Naive thymus-derived CD4-positive, alpha-beta T cell (primary cell): ENCODE measurements at regions not wholly inside any gene's neighbourhood (a gene's known extent, or its start where the extent isn't known, plus 50 kb on each side); places are given as distances from the start of the nearest gene placed in this dataset.

Experiments
- ATAC-seq: fragments of 150-1000 bp; cut with Tn5 transposase; 2 replicates; pipeline ENCODE4 v1.10.0; 2021; ENCODE audit warnings: mild to moderate bottlenecking, moderate library complexity
- CTCF ChIA-PET: fragments of 350-600 bp; sonication (Branson Sonifier 250); formaldehyde crosslinking; loops from one replicate; lab custom pipeline; 2021; ENCODE audit warnings: antibody characterized with exemption; lab: Charles Lee
- POLR2A ChIA-PET: fragments of 350-600 bp; sonication (Branson Sonifier 250); formaldehyde crosslinking; loops from one replicate; lab custom pipeline; 2021; ENCODE audit warnings: antibody characterized with exemption, inconsistent platforms; lab: Charles Lee
- DNase-seq, 9 donors: peaks; one replicate each; pipeline versions ENCODE4 v3.0.0 to v3.0.0-alpha.2; 2020 to 2022; ENCODE audit warnings: mixed read lengths in 1 of 9
- H3K27ac ChIP-seq: one replicate; pipeline ENCODE4 v1.7.0; 2013; ENCODE audit warnings: mild to moderate bottlenecking, low read depth, low read length, moderate library complexity
- H3K27me3 ChIP-seq, 2 donors: one replicate each; pipeline ENCODE4 v1.7.0; 2013; ENCODE audit warnings: low read length in 2 of 2, mild to moderate bottlenecking in 2 of 2, moderate library complexity in 2 of 2; ENCODE audit not compliant: control insufficient read depth in 2 of 2, insufficient read depth in 2 of 2
- H3K36me3 ChIP-seq, 3 experiments: 1 replicate in 2 of 3; 2 replicates in 1 of 3; pipeline ENCODE4 v1.7.0; 2013; ENCODE audit warnings: low read length in 3 of 3, mild to moderate bottlenecking in 3 of 3, moderate library complexity in 1 of 3; ENCODE audit not compliant: insufficient read depth in 3 of 3, control insufficient read depth in 2 of 3
- H3K4me1 ChIP-seq, 2 donors: one replicate each; pipeline ENCODE4 v1.7.0; 2013; ENCODE audit warnings: low read length in 2 of 2, mild to moderate bottlenecking in 2 of 2, moderate library complexity in 1 of 2; ENCODE audit not compliant: control insufficient read depth in 2 of 2, insufficient read depth in 2 of 2
- H3K4me3 ChIP-seq: 2 replicates; pipeline ENCODE4 v1.7.0; 2013; ENCODE audit warnings: mild to moderate bottlenecking, low read length
- H3K9me3 ChIP-seq, 3 experiments: 1 replicate in 2 of 3; 2 replicates in 1 of 3; pipeline ENCODE4 v1.7.0; 2013; ENCODE audit warnings: low read length in 3 of 3; ENCODE audit not compliant: control insufficient read depth in 2 of 3
- H3K27ac Mint-ChIP-seq, 9 donors: one replicate each; pipeline ENCODE4 v1.8.0; 2020 to 2022; ENCODE audit warnings: mixed read lengths in 9 of 9, mild to moderate bottlenecking in 8 of 9, moderate library complexity in 5 of 9, inconsistent platforms in 2 of 9
- H3K27me3 Mint-ChIP-seq, 5 donors: one replicate each; pipeline ENCODE4 v1.8.0; 2021 to 2022; ENCODE audit warnings: mixed read lengths in 5 of 5, mild to moderate bottlenecking in 1 of 5
- H3K36me3 Mint-ChIP-seq, 5 donors: one replicate each; pipeline ENCODE4 v1.8.0; 2020 to 2022; ENCODE audit warnings: mixed read lengths in 5 of 5, mild to moderate bottlenecking in 3 of 5, inconsistent platforms in 1 of 5
- H3K4me1 Mint-ChIP-seq, 7 donors: one replicate each; pipeline ENCODE4 v1.8.0; 2020 to 2022; ENCODE audit warnings: mixed read lengths in 7 of 7, mild to moderate bottlenecking in 3 of 7, inconsistent platforms in 1 of 7
- H3K4me3 Mint-ChIP-seq, 10 donors: one replicate each; pipeline ENCODE4 v1.8.0; 2020 to 2022; ENCODE audit warnings: mild to moderate bottlenecking in 10 of 10, mixed read lengths in 10 of 10, moderate library complexity in 6 of 10, inconsistent platforms in 2 of 10
- H3K9me3 Mint-ChIP-seq, 11 donors: one replicate each; pipeline ENCODE4 v1.8.0; 2020 to 2022; ENCODE audit warnings: mixed read lengths in 11 of 11, mild to moderate bottlenecking in 4 of 11, inconsistent platforms in 1 of 11, moderate library complexity in 1 of 11
- intact Hi-C, 2 donors: fragments of 100-400 bp; cut with micrococcal nuclease; formaldehyde crosslinking; loops; one replicate each; pipeline ENCODE4 v1.15.1; 2023

GRCh38 chr2:117702098-117702497, 112.4 kb upstream of the DDX18 start:
- H3K9me3 Mint-ChIP-seq, result peaks cover 0 to 5% (median 0%) of the 10 kb centered on the region in 11 donors
- H3K27me3 Mint-ChIP-seq, result peaks cover 0 to 16% (median 6%) of the 10 kb centered on the region in 5 donors
- DNase-seq (no peak), ATAC-seq (no peak)
- POLR2A ChIA-PET, result interaction anchor here (0.7 kb wide), 1 partner anchor 21 kb away, joined by 3 read pairs; no protein-coding TSS in a partner anchor
- no peaks in the 10 kb centered on the region for H3K4me1 ChIP-seq
- no peaks in the 10 kb centered on the region for H3K36me3 ChIP-seq
- no peaks in the 10 kb centered on the region for H3K36me3 Mint-ChIP-seq
- CTCF ChIA-PET, result no interaction called here
- H3K27ac Mint-ChIP-seq, result no peak overlapping the region
- H3K9me3 ChIP-seq, result no peaks in the 10 kb centered on the region
- no peak overlapping the region for H3K4me3 Mint-ChIP-seq
- intact Hi-C loops, result no loop called here
- no peak overlapping the region for H3K4me3 ChIP-seq
- H3K27ac ChIP-seq, result no peak overlapping the region
- H3K27me3 ChIP-seq, result no peaks in the 10 kb centered on the region
- no peaks in the 10 kb centered on the region for H3K4me1 Mint-ChIP-seq

DNA sequence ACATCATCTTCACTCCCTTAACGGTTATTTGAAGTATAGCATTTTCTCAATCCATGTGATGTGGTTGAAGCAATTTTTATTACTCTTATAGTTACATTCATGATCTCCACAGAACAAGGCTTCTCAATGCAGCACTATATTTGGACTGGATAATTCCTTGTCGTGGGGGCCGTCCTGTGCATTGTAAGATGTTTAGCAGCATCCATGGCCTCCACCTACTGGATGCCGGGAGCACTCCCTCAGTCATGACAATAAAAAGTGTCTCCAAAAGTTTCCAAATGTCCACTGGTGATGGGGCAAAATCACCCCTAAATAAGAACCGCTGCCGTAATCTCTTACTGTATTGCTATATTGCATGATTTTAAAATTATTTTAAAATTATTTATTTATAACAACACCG, 110.6 kb upstream of the DDX18 start:
- Histone ChIP-seq H3K27ac (no peak overlapping the region), H3K4me1 (no peaks in the 10 kb centered on the region), H3K36me3 (no peaks in the 10 kb centered on the region), H3K27me3 (no peaks in the 10 kb centered on the region), H3K9me3 (no peaks in the 10 kb centered on the region), H3K4me3 (no peak overlapping the region)
- Mint-ChIP-seq H3K27me3 (peaks cover 0 to 24% (median 10%) of the 10 kb centered on the region in 5 donors), H3K4me3 (no peak overlapping the region), H3K9me3 (peaks cover 0 to 5% (median 0%) of the 10 kb centered on the region in 11 donors), H3K36me3 (peaks cover 0 to 3% (median 0%) of the 10 kb centered on the region in 5 donors), H3K27ac (no peak overlapping the region), H3K4me1 (no peaks in the 10 kb centered on the region)
- POLR2A ChIA-PET, result no interaction called here
- intact Hi-C loops, result no loop called here
- DNase-seq (no peak), ATAC-seq (no peak)
- CTCF ChIA-PET, result no interaction called here

- no peak overlapping the region for H3K27ac ChIP-seq
- Mint-ChIP-seq H3K9me3 (peaks cover 0 to 5% (median 0%) of the 10 kb centered on the region in 11 donors), H3K27me3 (peaks cover 0 to 28% (median 11%) of the 10 kb centered on the region in 5 donors), H3K4me3 (no peak overlapping the region), H3K36me3 (peaks cover 0 to 3% (median 0%) of the 10 kb centered on the region in 5 donors), H3K27ac (no peak overlapping the region), H3K4me1 (no peaks in the 10 kb centered on the region)
- no peak overlapping the region for H3K4me3 ChIP-seq
- POLR2A ChIA-PET, result no interaction called here
- intact Hi-C loops, result no loop called here
- no peaks in the 10 kb centered on the region for H3K9me3 ChIP-seq
- DNase-seq (no peak), ATAC-seq (no peak)
- H3K4me1 ChIP-seq, result no peaks in the 10 kb centered on the region
- CTCF ChIA-PET, result no interaction called here
- H3K36me3 ChIP-seq, result no peaks in the 10 kb centered on the region
- no peaks in the 10 kb centered on the region for H3K27me3 ChIP-seq
Observed at GRCh38 chr2:117704818-117705217, 109.7 kb upstream of the DDX18 start.

- Mint-ChIP-seq H3K27me3 (peaks cover 0 to 28% (median 15%) of the 10 kb centered on the region in 5 donors), H3K4me3 (no peak overlapping the region), H3K27ac (no peak overlapping the region), H3K36me3 (peaks cover 0 to 3% (median 0%) of the 10 kb centered on the region in 5 donors), H3K9me3 (peaks cover 0 to 15% (median 5%) of the 10 kb centered on the region in 11 donors), H3K4me1 (no peaks in the 10 kb centered on the region)
- Histone ChIP-seq H3K36me3 (no peaks in the 10 kb centered on the region), H3K27me3 (no peaks in the 10 kb centered on the region), H3K27ac (no peak overlapping the region), H3K9me3 (no peaks in the 10 kb centered on the region), H3K4me1 (no peaks in the 10 kb centered on the region), H3K4me3 (no peak overlapping the region)
- ATAC-seq (no peak), DNase-seq (no peak)
- ChIA-PET POLR2A (no interaction called here), CTCF (no interaction called here)
- intact Hi-C loops, result no loop called here
Observed at GRCh38 chr2:117707874-117708273, 106.6 kb upstream of the DDX18 start.

DNA sequence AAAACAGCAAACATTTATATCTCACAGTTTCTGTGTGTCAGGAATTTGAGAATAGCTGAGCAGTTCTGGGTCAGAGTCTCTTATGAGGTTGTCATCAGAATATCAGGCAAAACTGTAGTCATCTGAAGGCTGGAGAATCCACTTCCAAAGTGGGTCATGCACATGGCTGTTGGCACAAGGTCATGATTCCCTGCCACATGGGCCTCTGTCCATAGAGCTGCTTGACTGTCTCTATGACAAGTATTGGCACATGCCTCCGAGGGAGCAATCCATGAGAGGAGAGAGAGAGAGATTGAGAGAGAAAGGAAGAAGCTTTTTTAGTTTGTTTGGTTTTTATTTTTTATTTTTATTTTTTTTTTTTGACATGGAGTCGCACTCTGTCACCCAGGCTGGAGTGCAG, 101.8 kb upstream of the DDX18 start:
- no peaks in the 10 kb centered on the region for H3K4me1 Mint-ChIP-seq

GRCh38 chr2:117714110-117714509, 100.4 kb upstream of the DDX18 start:
- ATAC-seq (no peak), DNase-seq (no peak)
- Histone ChIP-seq H3K27ac (no peak overlapping the region), H3K4me3 (no peak overlapping the region), H3K4me1 (no peaks in the 10 kb centered on the region), H3K36me3 (no peaks in the 10 kb centered on the region), H3K9me3 (no peaks in the 10 kb centered on the region), H3K27me3 (no peaks in the 10 kb centered on the region)
- intact Hi-C loops, result no loop called here
- Mint-ChIP-seq H3K4me1 (no peaks in the 10 kb centered on the region), H3K9me3 (peaks cover 0 to 15% (median 5%) of the 10 kb centered on the region in 11 donors), H3K27ac (no peak overlapping the region), H3K36me3 (no peaks in the 10 kb centered on the region), H3K27me3 (peaks cover 0 to 11% (median 8%) of the 10 kb centered on the region in 5 donors), H3K4me3 (no peak overlapping the region)
- CTCF ChIA-PET, result no interaction called here
- POLR2A ChIA-PET, result no interaction called here

More for the DNA sequence above, 101.8 kb upstream of the DDX18 start:
- Mint-ChIP-seq H3K4me3 (no peak overlapping the region), H3K27ac (no peak overlapping the region), H3K27me3 (peaks cover 0 to 15% (median 12%) of the 10 kb centered on the region in 5 donors), H3K36me3 (peaks cover 0 to 3% (median 0%) of the 10 kb centered on the region in 5 donors), H3K9me3 (peaks cover 0 to 15% (median 5%) of the 10 kb centered on the region in 11 donors)
- H3K27ac ChIP-seq, result no peak overlapping the region
- CTCF ChIA-PET, result no interaction called here
- intact Hi-C loops, result no loop called here
- DNase-seq, result no peak
- POLR2A ChIA-PET, result no interaction called here
- no peaks in the 10 kb centered on the region for H3K36me3 ChIP-seq
- no peaks in the 10 kb centered on the region for H3K27me3 ChIP-seq
- ATAC-seq, result no peak
- no peak overlapping the region for H3K4me3 ChIP-seq
- no peaks in the 10 kb centered on the region for H3K9me3 ChIP-seq
- no peaks in the 10 kb centered on the region for H3K4me1 ChIP-seq

- no peak overlapping the region for H3K27ac ChIP-seq
- POLR2A ChIA-PET, result no interaction called here
- DNase-seq, result no peak
- CTCF ChIA-PET, result no interaction called here
- Mint-ChIP-seq H3K4me3 (no peak overlapping the region), H3K27me3 (peaks cover 0 to 12% (median 8%) of the 10 kb centered on the region in 5 donors), H3K4me1 (no peaks in the 10 kb centered on the region), H3K36me3 (no peaks in the 10 kb centered on the region), H3K27ac (no peak overlapping the region), H3K9me3 (peaks cover 0 to 15% (median 5%) of the 10 kb centered on the region in 11 donors)
- no peaks in the 10 kb centered on the region for H3K9me3 ChIP-seq
- H3K36me3 ChIP-seq, result no peaks in the 10 kb centered on the region
- no peak for ATAC-seq
- intact Hi-C loops, result no loop called here
- no peaks in the 10 kb centered on the region for H3K27me3 ChIP-seq
- no peaks in the 10 kb centered on the region for H3K4me1 ChIP-seq
- no peak overlapping the region for H3K4me3 ChIP-seq
Observed at GRCh38 chr2:117714745-117715417, 99.6 kb upstream of the DDX18 start.
